Heart right ventricle (tissue), 16 donors: ENCODE measurements at regions not wholly inside any gene's neighbourhood (a gene's known extent, or its start where the extent isn't known, plus 50 kb on each side); places are given as distances from the start of the nearest gene placed in this dataset.

Source experiments
- ATAC-seq, 8 donors: fragments of 200-7000 bp; cut with Tn5 transposase; one replicate each; pipeline ENCODE4 v1.9.1; 2020; ENCODE audit warnings: mild to moderate bottlenecking in 8 of 8, moderate library complexity in 8 of 8, moderate number of reproducible peaks in 1 of 8
- DNase-seq, 2 donors: peaks; one replicate each; pipeline ENCODE4 v3.0.0-alpha.2; 2020
- H3K27ac ChIP-seq, 10 donors: fragments of 200-600 bp; sonication (generic) in 2 of 10; one replicate each; pipeline versions ENCODE4 v1.5.0 to v1.8.0; 2020 to 2022; ENCODE audit warnings: mild to moderate bottlenecking in 3 of 10
- H3K27me3 ChIP-seq, 7 donors: fragments of 200-600 bp; one replicate each; pipeline ENCODE4 v1.8.0; 2021 to 2022; ENCODE audit warnings: mild to moderate bottlenecking in 2 of 7
- H3K36me3 ChIP-seq, 9 donors: fragments of 200-600 bp; sonication (generic) in 1 of 9; one replicate each; pipeline versions ENCODE4 v1.5.0 to v1.8.0; 2020 to 2022; ENCODE audit warnings: mild to moderate bottlenecking in 2 of 9
- H3K4me1 ChIP-seq, 9 donors: fragments of 200-600 bp; sonication (generic) in 1 of 9; one replicate each; pipeline versions ENCODE4 v1.5.0 to v1.8.0; 2020 to 2022; ENCODE audit warnings: mild to moderate bottlenecking in 4 of 9
- H3K4me3 ChIP-seq, 10 donors: fragments of 200-600 bp; sonication (generic) in 2 of 10; one replicate each; pipeline versions ENCODE4 v1.5.0 to v1.8.0; 2020 to 2022; ENCODE audit warnings: mild to moderate bottlenecking in 7 of 10, moderate library complexity in 2 of 10
- H3K9me3 ChIP-seq, 11 donors: fragments of 200-600 bp in 10 of 11; sonication (generic) in 2 of 11; one replicate each; pipeline versions ENCODE4 v1.5.0 to v1.8.0; 2013 to 2022; ENCODE audit warnings: mild to moderate bottlenecking in 2 of 11, control low read depth in 1 of 11, moderate library complexity in 1 of 11
- CTCF ChIP-seq, 9 donors: fragments of 200-600 bp; sonication (generic) in 2 of 9; IDR thresholded peaks; one replicate each; pipeline versions ENCODE4 v1.5.0 to v1.8.0; 2021 to 2022; ENCODE audit warnings: antibody characterized with exemption in 9 of 9, mild to moderate bottlenecking in 5 of 9, moderate library complexity in 1 of 9
- WGBS, 2 donors: extraction: QIAGEN DNeasy Blood & Tissue Kit; methylation state at CpG; one replicate each; pipeline ENCODE4 v1.1.7; 2013; ENCODE audit warnings: inconsistent platforms in 1 of 2; 5-methylcytosine and 5-hydroxymethylcytosine counted together
- intact Hi-C, 10 donors: fragments of 100-400 bp; cut with DNase I; formaldehyde crosslinking; loops; one replicate each; pipeline versions ENCODE4 v1.11.1 to v1.14.2; 2022
- donor health status: Arrhythmogenic right ventricular cardiomyopathy.
- donor health status: ischemic (EF 13 %, LVEDD 7.1; RV severe dilation, severe dysfunction).
- donor health status: healthy with polysubstance abuse.
- donor health status: DM: no; HTN: yes; CAD: no.
- donor health status: DM: no; HTN: no; CAD: no.
- donor health status: ischemic (EF 25% LVEDD 6.9; RV normal size, moderate dysfunction).
- donor health status: ischemic (EF 25% LVEDD 5.7; RV mildly dilated, moderate dysfunction).
- donor health status: healthy.
- donor health status: DM: yes; HTN: yes; CAD: no.
- donor health status: Ischemic cardiomyopathy.
- donor health status: ischemic (EF 35%, LVEDD 5.7; RV mildly dilated, moderate dysfunction).
- donor health status: nonischemic (EF 11% LVEDD 7.7; RV severe dilation, severe dysfunction).
- donor health status: DM: yes; HTN: yes; CAD: no.
- donor health status: PGD.
- donor health status: ischemic (EF 29% LVEDD 5.4; RV normal size, mild dysfunction).
- donor health status: nonischemic (EF 23%, LVEDD 6.1; RV moderate dilation, normal function).

- DNase-seq (no peak), ATAC-seq (no peak)
- H3K9me3 ChIP-seq, result no peaks in the 10 kb centered on the region
- intact Hi-C loops, result no loop called here
- no peaks in the 10 kb centered on the region for H3K36me3 ChIP-seq
- WGBS, 2 donors, result 76 to 82% methylated on average over 1 of the region's 1 CpG
- no peak overlapping the region for H3K27ac ChIP-seq
- TF ChIP-seq CTCF (IDR thresholded peaks at IDR 0.05), result no peak
- peaks cover 0 to 4% (median 0%) of the 10 kb centered on the region in 7 donors for H3K27me3 ChIP-seq
- H3K4me3 ChIP-seq, result no peak overlapping the region
- no peaks in the 10 kb centered on the region for H3K4me1 ChIP-seq
Observed at GRCh38 chr11:91859666-91860065, 365.0 kb upstream of the FAT3 start.

GRCh38 chr11:91857179-91857578 lies 367.4 kb upstream of the FAT3 start:
- Histone ChIP-seq H3K9me3 (no peaks in the 10 kb centered on the region), H3K4me3 (no peak overlapping the region), H3K27me3 (no peaks in the 10 kb centered on the region), H3K27ac (no peak overlapping the region), H3K4me1 (no peaks in the 10 kb centered on the region), H3K36me3 (no peaks in the 10 kb centered on the region)
- WGBS, 2 donors, result 62 to 66% methylated on average over 1 of the region's 1 CpG
- intact Hi-C loops, result no loop called here
- no peak for DNase-seq
- TF ChIP-seq CTCF (IDR thresholded peaks at IDR 0.05), result no peak
- no peak for ATAC-seq

- Histone ChIP-seq H3K36me3 (no peaks in the 10 kb centered on the region), H3K27ac (no peak overlapping the region), H3K4me1 (peaks cover 0 to 5% (median 0%) of the 10 kb centered on the region in 9 donors), H3K9me3 (no peaks in the 10 kb centered on the region), H3K4me3 (no peak overlapping the region), H3K27me3 (no peaks in the 10 kb centered on the region)
- intact Hi-C loops, result no loop called here
- ATAC-seq (no peak), DNase-seq (no peak)
- no peak for TF ChIP-seq CTCF (IDR thresholded peaks at IDR 0.05)
- WGBS, 2 donors, result 93% methylated on average over 1 of the region's 1 CpG
Observed at GRCh38 chr11:91854780-91855179, 369.8 kb upstream of the FAT3 start.

GRCh38 chr11:91854171-91854570 lies 370.4 kb upstream of the FAT3 start:
- intact Hi-C loops, result no loop called here
- Histone ChIP-seq H3K4me1 (peaks cover 0 to 5% (median 0%) of the 10 kb centered on the region in 9 donors), H3K27ac (no peak overlapping the region), H3K27me3 (no peaks in the 10 kb centered on the region), H3K9me3 (peaks cover 0 to 3% (median 0%) of the 10 kb centered on the region in 11 donors), H3K36me3 (no peaks in the 10 kb centered on the region), H3K4me3 (no peak overlapping the region)
- DNase-seq (no peak), ATAC-seq (no peak)
- TF ChIP-seq CTCF (IDR thresholded peaks at IDR 0.05), result no peak
